Activated CD4-positive, alpha-beta memory T cell treated with anti-CD3 and anti-CD28 coated beads for 36 hours (primary cell): ENCODE measurements at regions not wholly inside any gene's neighbourhood (a gene's known extent, or its start where the extent isn't known, plus 50 kb on each side); places are given as distances from the start of the nearest gene placed in this dataset.

ENCODE experiments used
- CTCF ChIA-PET: fragments of 350-600 bp; sonication (Branson Sonifier 250); formaldehyde crosslinking; loops from one replicate; lab custom pipeline; 2021; ENCODE audit warnings: antibody characterized with exemption, inconsistent platforms; lab: Charles Lee
- POLR2A ChIA-PET: fragments of 350-600 bp; sonication (Branson Sonifier 250); formaldehyde crosslinking; loops from one replicate; lab custom pipeline; 2021; ENCODE audit warnings: antibody characterized with exemption; lab: Charles Lee
- DNase-seq: peaks from one replicate; pipeline ENCODE4 v3.0.0-alpha.2; 2020
- H3K27ac Mint-ChIP-seq: one replicate; pipeline ENCODE4 v1.8.0; 2021; ENCODE audit warnings: mixed read lengths
- H3K27me3 Mint-ChIP-seq: one replicate; pipeline ENCODE4 v1.8.0; 2021; ENCODE audit warnings: mixed read lengths
- H3K36me3 Mint-ChIP-seq: one replicate; pipeline ENCODE4 v1.8.0; 2021; ENCODE audit warnings: mixed read lengths
- H3K4me1 Mint-ChIP-seq: one replicate; pipeline ENCODE4 v1.8.0; 2021; ENCODE audit warnings: low read depth, mixed read lengths
- H3K4me3 Mint-ChIP-seq: one replicate; pipeline ENCODE4 v1.8.0; 2021; ENCODE audit warnings: mild to moderate bottlenecking, mixed read lengths
- H3K9me3 Mint-ChIP-seq: one replicate; pipeline ENCODE4 v1.8.0; 2021; ENCODE audit warnings: mixed read lengths
- intact Hi-C: fragments of 100-400 bp; cut with micrococcal nuclease; formaldehyde crosslinking; loops from one replicate; pipeline ENCODE4 v1.15.1; 2023

- peaks cover 1% of the 10 kb centered on the region for H3K36me3 Mint-ChIP-seq
- intact Hi-C loops = no loop called here
These were observed 255.9 kb downstream of the NFKBIZ start for GRCh38 chr3:102105193-102105592.

GRCh38 chr3:102106416-102107097 is 257.2 kb downstream of the NFKBIZ start:
- intact Hi-C loops = loop anchor here (1.0 kb wide), 1 partner anchor 14 kb away; no protein-coding TSS in a partner anchor
- peaks cover 12% of the 10 kb centered on the region for H3K9me3 Mint-ChIP-seq
- H3K27me3 Mint-ChIP-seq = no peaks in the 10 kb centered on the region
- ChIA-PET CTCF (no interaction called here), POLR2A (no interaction called here)
- H3K4me3 Mint-ChIP-seq = no peak overlapping the region
- DNase-seq = peak; percentile 30
- peak overlapping the region; percentile 7 for H3K27ac Mint-ChIP-seq
- peaks cover 7% of the 10 kb centered on the region for H3K4me1 Mint-ChIP-seq
- peaks cover 1% of the 10 kb centered on the region for H3K36me3 Mint-ChIP-seq

More at GRCh38 chr3:102105193-102105592, 255.9 kb downstream of the NFKBIZ start:
- Mint-ChIP-seq H3K4me1 (peaks cover 7% of the 10 kb centered on the region), H3K9me3 (peaks cover 12% of the 10 kb centered on the region), H3K27ac (no peak overlapping the region), H3K27me3 (peaks cover 2% of the 10 kb centered on the region), H3K4me3 (no peak overlapping the region)
- ChIA-PET CTCF (no interaction called here), POLR2A (no interaction called here)
- DNase-seq = no peak

GRCh38 chr3:102112704-102113230 is 263.5 kb downstream of the NFKBIZ start:
- intact Hi-C loops = loop anchor here (5.0 kb wide), 1 partner anchor 175 kb away; no protein-coding TSS in a partner anchor
- Mint-ChIP-seq H3K27ac (no peak overlapping the region), H3K9me3 (peaks cover 3% of the 10 kb centered on the region), H3K4me3 (no peak overlapping the region), H3K4me1 (peaks cover 33% of the 10 kb centered on the region), H3K27me3 (no peaks in the 10 kb centered on the region), H3K36me3 (no peaks in the 10 kb centered on the region)
- ChIA-PET CTCF (interaction anchor here (0.9 to 1.2 kb wide), 2 partner anchors 10 to 112 kb away, joined by 3 read pairs; no protein-coding TSS in a partner anchor), POLR2A (no interaction called here)
- no peak for DNase-seq

- H3K4me1 Mint-ChIP-seq = peaks cover 33% of the 10 kb centered on the region
- no peak overlapping the region for H3K4me3 Mint-ChIP-seq
- peak; percentile 19 for DNase-seq
- H3K36me3 Mint-ChIP-seq = no peaks in the 10 kb centered on the region
- no peaks in the 10 kb centered on the region for H3K9me3 Mint-ChIP-seq
- intact Hi-C loops = loop anchor here (1.0 to 5.0 kb wide), 3 partner anchors 17 to 176 kb away; no protein-coding TSS in a partner anchor
- POLR2A ChIA-PET = interaction anchor here (0.6 to 1.7 kb wide), 3 partner anchors 21 to 178 kb away, joined by 3 to 9 read pairs (median 3); no protein-coding TSS in a partner anchor
- CTCF ChIA-PET = interaction anchor here (0.8 to 1.2 kb wide), 4 partner anchors 11 to 310 kb away, joined by 3 to 4 read pairs (median 3); no protein-coding TSS in a partner anchor
- H3K27ac Mint-ChIP-seq = peak overlapping the region; percentile 72
- H3K27me3 Mint-ChIP-seq = no peaks in the 10 kb centered on the region
These were observed 264.2 kb downstream of the NFKBIZ start for GRCh38 chr3:102113421-102114041.

GRCh38 chr3:102114264-102114979 is 265.1 kb downstream of the NFKBIZ start:
- no peaks in the 10 kb centered on the region for H3K9me3 Mint-ChIP-seq
- peak; percentile 71 for DNase-seq
- H3K4me1 Mint-ChIP-seq = peaks cover 36% of the 10 kb centered on the region
- no peaks in the 10 kb centered on the region for H3K36me3 Mint-ChIP-seq
- no peaks in the 10 kb centered on the region for H3K27me3 Mint-ChIP-seq
- intact Hi-C loops = loop anchor here (1.0 to 5.0 kb wide), 3 partner anchors 16 to 177 kb away; no protein-coding TSS in a partner anchor
- ChIA-PET POLR2A (interaction anchor here (0.6 to 1.7 kb wide), 3 partner anchors 22 to 179 kb away, joined by 3 to 9 read pairs (median 3); no protein-coding TSS in a partner anchor), CTCF (interaction anchor here (0.8 to 1.2 kb wide), 4 partner anchors 110 to 311 kb away, joined by 3 to 4 read pairs (median 3); no protein-coding TSS in a partner anchor)
- H3K4me3 Mint-ChIP-seq = no peak overlapping the region
- H3K27ac Mint-ChIP-seq = peak overlapping the region; percentile 72

- intact Hi-C loops = no loop called here
- Mint-ChIP-seq H3K27me3 (no peaks in the 10 kb centered on the region), H3K27ac (no peak overlapping the region), H3K4me3 (no peak overlapping the region), H3K36me3 (peaks cover 15% of the 10 kb centered on the region), H3K9me3 (peaks cover 22% of the 10 kb centered on the region), H3K4me1 (peaks cover 6% of the 10 kb centered on the region)
- ChIA-PET POLR2A (no interaction called here), CTCF (no interaction called here)
- DNase-seq = no peak
These were observed 273.2 kb downstream of the NFKBIZ start for GRCh38 chr3:102122527-102122926.

- no peaks in the 10 kb centered on the region for H3K27me3 Mint-ChIP-seq
- no peak overlapping the region for H3K4me3 Mint-ChIP-seq
- DNase-seq = no peak
- H3K36me3 Mint-ChIP-seq = peaks cover 16% of the 10 kb centered on the region
- ChIA-PET CTCF (no interaction called here), POLR2A (no interaction called here)
- no peak overlapping the region for H3K27ac Mint-ChIP-seq
- peaks cover 6% of the 10 kb centered on the region for H3K4me1 Mint-ChIP-seq
- H3K9me3 Mint-ChIP-seq = peaks cover 22% of the 10 kb centered on the region
- intact Hi-C loops = no loop called here
These were observed 274.4 kb downstream of the NFKBIZ start for GRCh38 chr3:102123590-102124190.

GRCh38 chr3:102124282-102124681 is 275.0 kb downstream of the NFKBIZ start:
- Mint-ChIP-seq H3K27me3 (no peaks in the 10 kb centered on the region), H3K4me3 (no peak overlapping the region), H3K27ac (no peak overlapping the region), H3K4me1 (peaks cover 3% of the 10 kb centered on the region), H3K9me3 (peaks cover 22% of the 10 kb centered on the region), H3K36me3 (peaks cover 16% of the 10 kb centered on the region)
- ChIA-PET CTCF (no interaction called here), POLR2A (no interaction called here)
- intact Hi-C loops = no loop called here
- DNase-seq = no peak

- CTCF ChIA-PET = no interaction called here
- Mint-ChIP-seq H3K27me3 (no peaks in the 10 kb centered on the region), H3K9me3 (peaks cover 22% of the 10 kb centered on the region), H3K4me3 (no peak overlapping the region), H3K27ac (no peak overlapping the region), H3K4me1 (peaks cover 4% of the 10 kb centered on the region), H3K36me3 (peaks cover 16% of the 10 kb centered on the region)
- intact Hi-C loops = no loop called here
- POLR2A ChIA-PET = no interaction called here
- DNase-seq = no peak
These were observed 275.4 kb downstream of the NFKBIZ start for GRCh38 chr3:102124704-102125103.

GRCh38 chr3:102125197-102125993 is 276.1 kb downstream of the NFKBIZ start:
- Mint-ChIP-seq H3K27me3 (no peaks in the 10 kb centered on the region), H3K36me3 (peaks cover 16% of the 10 kb centered on the region), H3K27ac (no peak overlapping the region), H3K4me3 (no peak overlapping the region), H3K9me3 (peaks cover 22% of the 10 kb centered on the region), H3K4me1 (peaks cover 11% of the 10 kb centered on the region)
- intact Hi-C loops = no loop called here
- POLR2A ChIA-PET = no interaction called here
- DNase-seq = no peak
- CTCF ChIA-PET = no interaction called here

- Mint-ChIP-seq H3K9me3 (peaks cover 22% of the 10 kb centered on the region), H3K27ac (no peak overlapping the region)
- intact Hi-C loops = no loop called here
These were observed 276.7 kb downstream of the NFKBIZ start for GRCh38 chr3:102125994-102126368.

More at GRCh38 chr3:102125994-102126368, 276.7 kb downstream of the NFKBIZ start:
- Mint-ChIP-seq H3K4me3 (no peak overlapping the region), H3K27me3 (no peaks in the 10 kb centered on the region), H3K4me1 (peaks cover 14% of the 10 kb centered on the region), H3K36me3 (peaks cover 16% of the 10 kb centered on the region)
- ChIA-PET POLR2A (no interaction called here), CTCF (no interaction called here)
- DNase-seq = no peak
